GM19468 (cell line): ENCODE measurements at regions not wholly inside any gene's neighbourhood (a gene's known extent, or its start where the extent isn't known, plus 50 kb on each side); places are given as distances from the start of the nearest gene placed in this dataset.

Source experiments
- ATAC-seq: cut with Tn5 transposase; IDR thresholded peaks from one replicate; pipeline ENCODE4 v1.9.1; 2021; ENCODE audit warnings: mild to moderate bottlenecking, moderate library complexity, moderate number of reproducible peaks; ENCODE audit not compliant: unreplicated experiment; ENCODE audit errors: extremely low read depth

GRCh38 chr10:128362514-128362913 lies 236.3 kb upstream of the MKI67 start:
- ATAC-seq, result no peak

GRCh38 chr10:128364631-128365030 lies 238.4 kb upstream of the MKI67 start:
- no peak for ATAC-seq

GRCh38 chr10:128365156-128365725 lies 239.0 kb upstream of the MKI67 start:
- ATAC-seq, result no peak

- no peak for ATAC-seq
These were observed 241.6 kb upstream of the MKI67 start for GRCh38 chr10:128367807-128368206.

- ATAC-seq, result no peak
These were observed 243.0 kb upstream of the MKI67 start for GRCh38 chr10:128369101-128369650.

GRCh38 chr10:128373071-128373749 lies 247.0 kb upstream of the MKI67 start:
- ATAC-seq, result peak; percentile 60

- ATAC-seq, result no peak
These were observed 247.6 kb upstream of the MKI67 start for GRCh38 chr10:128373831-128374230.

- ATAC-seq, result no peak
These were observed 248.9 kb upstream of the MKI67 start for GRCh38 chr10:128375171-128375570.

GRCh38 chr10:128377364-128377987 lies 251.3 kb upstream of the MKI67 start:
- no peak for ATAC-seq

- ATAC-seq, result no peak
These were observed 251.8 kb upstream of the MKI67 start for GRCh38 chr10:128377988-128378387.

GRCh38 chr10:128380946-128381345 lies 254.7 kb upstream of the MKI67 start:
- no peak for ATAC-seq

- no peak for ATAC-seq
These were observed 256.0 kb upstream of the MKI67 start for GRCh38 chr10:128382225-128382624.

- no peak for ATAC-seq
These were observed 258.6 kb upstream of the MKI67 start for GRCh38 chr10:128384831-128385230.

- ATAC-seq, result no peak
These were observed 260.0 kb upstream of the MKI67 start for GRCh38 chr10:128386231-128386630.

- ATAC-seq, result no peak
These were observed 260.8 kb upstream of the MKI67 start for GRCh38 chr10:128386816-128387604.

GRCh38 chr10:128390596-128390995 lies 264.4 kb upstream of the MKI67 start:
- no peak for ATAC-seq

- no peak for ATAC-seq
These were observed 267.3 kb upstream of the MKI67 start for GRCh38 chr10:128393546-128393945.

GRCh38 chr10:128398118-128398517 lies 271.9 kb upstream of the MKI67 start:
- no peak for ATAC-seq

GRCh38 chr10:128398999-128399398 lies 272.8 kb upstream of the MKI67 start:
- no peak for ATAC-seq

- ATAC-seq, result no peak
These were observed 274.3 kb upstream of the MKI67 start for GRCh38 chr10:128400564-128400963.

- ATAC-seq, result no peak
These were observed 279.2 kb upstream of the MKI67 start for GRCh38 chr10:128405450-128405849.
